Chondrocyte (in vitro differentiated cells): ENCODE measurements at regions not wholly inside any gene's neighbourhood (a gene's known extent, or its start where the extent isn't known, plus 50 kb on each side); places are given as distances from the start of the nearest gene placed in this dataset.
"Not testable (repeated sequence)": the region's sequence is repeated elsewhere in the genome, so short reads cannot be mapped to it uniquely, and the experiment has no call there.

ENCODE experiments used
- DNase-seq: peaks from one replicate; pipeline ENCODE4 v3.0.0; 2021; ENCODE audit warnings: mixed read lengths, low spot score
- H3K27ac Mint-ChIP-seq: one replicate; pipeline ENCODE4 v1.8.0; 2021; ENCODE audit warnings: mild to moderate bottlenecking, moderate library complexity, mixed read lengths; ENCODE audit not compliant: unreplicated experiment
- H3K27me3 Mint-ChIP-seq: 2 replicates; pipeline ENCODE4 v1.8.0; 2021; ENCODE audit warnings: low read depth, mixed read lengths
- H3K36me3 Mint-ChIP-seq: 2 replicates; pipeline ENCODE4 v1.8.0; 2021; ENCODE audit warnings: low read depth, mixed read lengths
- H3K4me1 Mint-ChIP-seq: 2 replicates; pipeline ENCODE4 v1.8.0; 2021; ENCODE audit warnings: low read depth, mild to moderate bottlenecking, mixed read lengths
- H3K4me3 Mint-ChIP-seq: one replicate; pipeline ENCODE4 v1.8.0; 2021; ENCODE audit warnings: mild to moderate bottlenecking, moderate library complexity, mixed read lengths; ENCODE audit not compliant: unreplicated experiment
- H3K9me3 Mint-ChIP-seq: 2 replicates; pipeline ENCODE4 v1.8.0; 2021; ENCODE audit warnings: low read depth, mixed read lengths
- TF ChIP-seq, protein P1 (sequence below): fragments of 200-600 bp; sonication (generic); IDR thresholded peaks from 2 replicates; pipeline ENCODE4 v1.5.0; 2021; ENCODE audit warnings: antibody characterized with exemption, mild to moderate bottlenecking, moderate library complexity

DNA sequence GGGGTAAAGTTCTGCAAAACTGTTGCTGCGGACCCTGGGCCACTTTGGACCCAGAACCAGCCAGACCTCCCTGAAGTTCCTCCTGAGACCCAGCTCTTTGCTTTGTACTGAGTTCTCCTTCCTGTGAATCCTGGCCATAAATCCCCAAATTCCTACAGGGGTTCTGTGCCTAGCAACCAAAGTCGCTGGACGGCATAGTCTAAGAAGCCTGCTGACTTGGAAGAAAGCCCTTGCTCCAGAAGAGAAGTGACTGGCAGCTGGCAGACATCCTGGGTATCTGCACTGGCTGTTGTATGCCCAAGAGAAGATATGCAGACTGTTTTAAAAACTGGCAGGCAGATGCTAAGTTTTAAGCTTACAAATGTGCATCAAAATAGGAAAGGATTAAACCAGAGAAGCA lies 99.9 kb upstream of the SLC24A4 start:
- no peak overlapping the region for H3K4me3 Mint-ChIP-seq
- H3K27ac Mint-ChIP-seq, result peak overlapping the region; percentile 79
- TF ChIP-seq, protein P1, sequence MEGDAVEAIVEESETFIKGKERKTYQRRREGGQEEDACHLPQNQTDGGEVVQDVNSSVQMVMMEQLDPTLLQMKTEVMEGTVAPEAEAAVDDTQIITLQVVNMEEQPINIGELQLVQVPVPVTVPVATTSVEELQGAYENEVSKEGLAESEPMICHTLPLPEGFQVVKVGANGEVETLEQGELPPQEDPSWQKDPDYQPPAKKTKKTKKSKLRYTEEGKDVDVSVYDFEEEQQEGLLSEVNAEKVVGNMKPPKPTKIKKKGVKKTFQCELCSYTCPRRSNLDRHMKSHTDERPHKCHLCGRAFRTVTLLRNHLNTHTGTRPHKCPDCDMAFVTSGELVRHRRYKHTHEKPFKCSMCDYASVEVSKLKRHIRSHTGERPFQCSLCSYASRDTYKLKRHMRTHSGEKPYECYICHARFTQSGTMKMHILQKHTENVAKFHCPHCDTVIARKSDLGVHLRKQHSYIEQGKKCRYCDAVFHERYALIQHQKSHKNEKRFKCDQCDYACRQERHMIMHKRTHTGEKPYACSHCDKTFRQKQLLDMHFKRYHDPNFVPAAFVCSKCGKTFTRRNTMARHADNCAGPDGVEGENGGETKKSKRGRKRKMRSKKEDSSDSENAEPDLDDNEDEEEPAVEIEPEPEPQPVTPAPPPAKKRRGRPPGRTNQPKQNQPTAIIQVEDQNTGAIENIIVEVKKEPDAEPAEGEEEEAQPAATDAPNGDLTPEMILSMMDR, result no peak
- DNase-seq, result no peak
- H3K36me3 Mint-ChIP-seq, result peaks cover 2% of the 10 kb centered on the region
- H3K9me3 Mint-ChIP-seq, result peaks cover 6% of the 10 kb centered on the region
- H3K27me3 Mint-ChIP-seq, result peaks cover 5% of the 10 kb centered on the region
- peaks cover 33% of the 10 kb centered on the region for H3K4me1 Mint-ChIP-seq

DNA sequence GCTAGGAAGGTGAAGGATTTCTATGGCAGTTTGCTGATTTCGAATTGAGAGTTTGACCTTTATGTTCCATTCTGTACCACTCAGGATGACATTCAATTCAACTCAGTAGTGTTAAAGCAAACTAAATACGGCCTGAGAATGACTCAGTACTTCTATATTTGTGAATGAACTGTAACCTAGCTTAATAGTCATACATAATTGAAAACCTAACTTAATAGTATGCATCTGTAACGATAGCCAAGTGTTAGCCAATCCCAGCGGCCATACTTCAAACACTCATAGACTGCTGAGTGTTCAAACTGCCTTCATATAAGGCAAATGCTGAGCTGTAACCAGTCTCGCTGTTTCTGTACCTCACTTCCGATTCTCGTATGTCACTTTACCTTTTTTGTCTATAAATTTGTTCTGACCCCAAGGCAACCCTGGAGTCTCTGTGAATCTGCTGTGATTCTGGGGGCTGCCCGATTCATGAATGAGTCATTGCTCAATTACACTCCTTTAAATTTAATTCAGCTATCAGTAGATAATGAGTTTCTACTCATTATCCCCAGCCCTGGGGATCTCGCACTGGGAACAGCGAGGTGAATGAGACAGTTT lies 98.5 kb upstream of the SLC24A4 start:
- no peak for DNase-seq
- Mint-ChIP-seq H3K4me3 (no peak overlapping the region), H3K4me1 (peaks cover 28% of the 10 kb centered on the region), H3K27me3 (peaks cover 8% of the 10 kb centered on the region), H3K9me3 (peaks cover 4% of the 10 kb centered on the region), H3K36me3 (peaks cover 2% of the 10 kb centered on the region), H3K27ac (no peak overlapping the region)
- TF ChIP-seq, protein P1, result no peak

DNA sequence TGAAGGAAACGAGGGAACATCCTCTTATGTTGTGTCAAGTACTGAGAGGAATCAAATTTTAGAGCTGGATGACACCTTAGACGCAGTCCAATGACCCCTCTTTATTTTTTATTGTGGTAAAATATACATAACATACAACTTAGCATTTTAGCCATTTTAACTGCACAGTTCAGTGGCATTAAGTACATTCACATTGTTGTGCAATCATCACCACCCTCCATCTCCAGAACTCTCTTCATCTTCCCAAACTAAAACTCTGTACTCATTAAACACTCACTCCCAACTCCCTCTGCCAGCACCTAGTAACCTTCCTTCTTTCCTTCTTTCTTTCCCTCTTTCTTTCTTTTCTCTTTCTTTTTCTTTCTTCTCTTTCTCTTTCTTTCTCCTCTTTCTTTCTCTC lies 97.2 kb upstream of the SLC24A4 start:
- Mint-ChIP-seq H3K4me3 (no peak overlapping the region), H3K36me3 (peaks cover 3% of the 10 kb centered on the region), H3K27me3 (peaks cover 18% of the 10 kb centered on the region), H3K4me1 (peaks cover 28% of the 10 kb centered on the region), H3K9me3 (peaks cover 7% of the 10 kb centered on the region), H3K27ac (no peak overlapping the region)
- no peak for DNase-seq
- TF ChIP-seq, protein P1, result no peak

GRCh38 chr14:92226166-92226565 lies 96.8 kb upstream of the SLC24A4 start:
- not testable (repeated sequence) for H3K27ac Mint-ChIP-seq, H3K36me3 Mint-ChIP-seq, H3K4me3 Mint-ChIP-seq, DNase-seq
- H3K9me3 Mint-ChIP-seq, result peaks cover 10% of the 10 kb centered on the region
- peaks cover 27% of the 10 kb centered on the region for H3K4me1 Mint-ChIP-seq
- peaks cover 21% of the 10 kb centered on the region for H3K27me3 Mint-ChIP-seq

DNA sequence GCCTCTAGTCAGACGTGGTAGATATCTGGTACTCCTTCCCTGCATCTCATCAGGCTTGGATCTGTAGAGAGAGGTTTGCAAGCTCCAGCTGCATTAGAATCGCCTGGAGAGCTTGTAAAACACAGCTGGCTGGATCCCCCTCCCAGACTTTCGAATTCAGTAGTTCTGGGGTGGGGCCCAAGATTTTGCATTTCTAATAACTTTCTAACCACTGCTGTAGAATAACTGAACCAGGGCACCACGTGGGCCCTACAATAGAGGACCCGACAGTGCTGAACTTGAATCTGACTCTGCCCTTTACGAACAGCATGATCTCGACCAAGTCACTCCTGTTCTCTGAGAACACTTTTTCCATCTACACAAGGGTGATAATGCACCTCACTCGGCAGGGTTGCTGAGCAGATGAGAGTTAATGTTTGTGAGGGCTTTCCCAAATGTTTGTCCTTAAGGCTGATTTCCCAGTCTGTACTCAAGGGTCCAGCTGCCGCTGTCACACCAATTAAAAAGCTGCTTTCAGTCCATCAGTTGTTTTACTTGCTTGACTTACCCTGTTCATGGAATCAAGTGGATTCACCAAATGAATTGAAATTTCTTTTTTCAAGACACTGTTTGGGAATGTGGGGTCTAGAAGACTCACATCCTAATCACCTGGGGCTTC lies 86.6 kb upstream of the SLC24A4 start:
- Mint-ChIP-seq H3K36me3 (no peaks in the 10 kb centered on the region), H3K4me3 (no peak overlapping the region), H3K4me1 (no peaks in the 10 kb centered on the region), H3K27me3 (peaks cover 7% of the 10 kb centered on the region), H3K9me3 (peaks cover 23% of the 10 kb centered on the region), H3K27ac (no peak overlapping the region)
- TF ChIP-seq, protein P1, result no peak
- DNase-seq, result no peak

GRCh38 chr14:92240658-92241057 lies 82.3 kb upstream of the SLC24A4 start:
- Mint-ChIP-seq H3K4me1 (no peaks in the 10 kb centered on the region), H3K27me3 (peaks cover 3% of the 10 kb centered on the region), H3K4me3 (no peak overlapping the region), H3K9me3 (peaks cover 24% of the 10 kb centered on the region), H3K36me3 (peaks cover 2% of the 10 kb centered on the region), H3K27ac (no peak overlapping the region)
- TF ChIP-seq, protein P1, result no peak
- no peak for DNase-seq
